Caco-2 (cell line): ENCODE measurements at regions not wholly inside any gene's neighbourhood (a gene's known extent, or its start where the extent isn't known, plus 50 kb on each side); places are given as distances from the start of the nearest gene placed in this dataset.

ENCODE experiments used
- BruUV-seq: library from RNA; stranded (reverse); fragments of 400-500 nt; replicated peaks from 2 replicates; lab custom pipeline; 2021; lab: Mats Ljungman, UMichigan
- CTCF ChIA-PET: fragments of 300-600 bp; sonication (Branson Sonifier 250); formaldehyde crosslinking; loops from one replicate; lab custom pipeline; 2022; ENCODE audit warnings: antibody characterized with exemption; lab: Charles Lee
- POLR2A ChIA-PET: fragments of 300-600 bp; sonication (Branson Sonifier 250); formaldehyde crosslinking; loops from one replicate; lab custom pipeline; 2022; ENCODE audit warnings: antibody characterized with exemption; lab: Charles Lee
- DNase-seq, 2 experiments: peaks; one replicate each; pipeline versions ENCODE4 v3.0.0 to v3.0.0-alpha.2; 2020 to 2022
- H3K27me3 ChIP-seq: replicated peaks from 2 replicates; pipeline ENCODE4 v1.6.0; 2011; ENCODE audit warnings: low read length; ENCODE audit not compliant: control insufficient read depth, insufficient read depth
- H3K36me3 ChIP-seq: 2 replicates; pipeline ENCODE4 v1.5.1; 2011; ENCODE audit warnings: low read length; ENCODE audit not compliant: control insufficient read depth, insufficient read depth
- H3K4me1 ChIP-seq: fragments of 250-450 bp; sonication (Bioruptor Pico); 2 replicates; pipeline ENCODE4 v1.5.1; 2020; ENCODE audit warnings: mild to moderate bottlenecking
- H3K4me3 ChIP-seq: 2 replicates; pipeline ENCODE4 v1.5.1; 2011; ENCODE audit warnings: low read depth, mild to moderate bottlenecking, control low read depth, low read length
- H3K9me3 ChIP-seq: fragments of 250-450 bp; sonication (Bioruptor Pico); 2 replicates; pipeline ENCODE4 v1.5.1; 2020; ENCODE audit warnings: mild to moderate bottlenecking, moderate library complexity
- H3K27ac Mint-ChIP-seq: one replicate; pipeline ENCODE4 v1.8.0; 2022; ENCODE audit warnings: mixed read lengths; ENCODE audit not compliant: unreplicated experiment
- H3K27me3 Mint-ChIP-seq: one replicate; pipeline ENCODE4 v1.8.0; 2022; ENCODE audit warnings: mixed read lengths; ENCODE audit not compliant: insufficient read depth, unreplicated experiment
- H3K36me3 Mint-ChIP-seq: one replicate; pipeline ENCODE4 v1.8.0; 2022; ENCODE audit warnings: mild to moderate bottlenecking, mixed read lengths; ENCODE audit not compliant: insufficient read depth, unreplicated experiment
- H3K4me1 Mint-ChIP-seq: one replicate; pipeline ENCODE4 v1.8.0; 2022; ENCODE audit warnings: low read depth, mixed read lengths; ENCODE audit not compliant: unreplicated experiment
- H3K4me3 Mint-ChIP-seq: one replicate; pipeline ENCODE4 v1.8.0; 2022; ENCODE audit warnings: mild to moderate bottlenecking, moderate library complexity, mixed read lengths; ENCODE audit not compliant: unreplicated experiment
- H3K9me3 Mint-ChIP-seq: one replicate; pipeline ENCODE4 v1.8.0; 2022; ENCODE audit warnings: mixed read lengths; ENCODE audit not compliant: unreplicated experiment
- CTCF ChIP-seq, 2 experiments: fragments of 200-600 bp in 1 of 2; IDR thresholded peaks; 1 replicate in 1 of 2; 2 replicates in 1 of 2; pipeline versions ENCODE4 v1.5.1 to v1.8.0; 2011 to 2022; ENCODE audit warnings: antibody characterized with exemption in 1 of 2, control low read depth in 1 of 2, inconsistent platforms in 1 of 2, low read depth in 1 of 2, low read length in 1 of 2, mild to moderate bottlenecking in 1 of 2, moderate library complexity in 1 of 2; ENCODE audit not compliant: insufficient read depth in 1 of 2, severe bottlenecking in 1 of 2, unreplicated experiment in 1 of 2
- intact Hi-C: fragments of 100-400 bp; cut with micrococcal nuclease; formaldehyde crosslinking; loops from one replicate; pipeline ENCODE4 v1.10.0; 2022; ENCODE audit not compliant: unreplicated experiment

DNA sequence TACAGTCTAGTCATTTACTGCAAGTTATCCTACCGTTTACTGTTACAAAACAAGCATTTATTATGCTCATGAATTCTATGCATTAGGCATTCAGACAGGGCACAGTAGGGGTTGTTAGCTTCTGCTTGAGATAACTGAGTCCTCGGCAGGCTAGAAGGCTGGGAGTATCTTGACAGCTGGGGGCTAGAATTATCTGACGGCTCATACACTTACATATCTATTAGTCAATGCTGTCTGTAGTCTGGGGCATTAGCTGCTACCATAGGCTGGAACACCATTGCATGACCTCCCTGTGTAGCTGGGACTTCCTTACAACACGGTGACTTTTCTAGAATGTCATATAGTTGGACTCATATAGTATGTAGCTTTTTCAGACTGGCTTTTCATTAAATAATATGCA lies 61.9 kb upstream of the ALK start:
- Histone ChIP-seq H3K4me3 (no peak overlapping the region), H3K36me3 (no peaks in the 10 kb centered on the region), H3K27me3 (no peaks in the 10 kb centered on the region; the same call in 1 of the 2 replicates), H3K4me1 (no peaks in the 10 kb centered on the region), H3K9me3 (no peaks in the 10 kb centered on the region; the same call in 1 of the 2 replicates)
- Mint-ChIP-seq H3K27me3 (peaks cover 8% of the 10 kb centered on the region), H3K4me1 (no peaks in the 10 kb centered on the region), H3K4me3 (no peak overlapping the region), H3K36me3 (no peaks in the 10 kb centered on the region), H3K9me3 (no peaks in the 10 kb centered on the region), H3K27ac (no peak overlapping the region)
- BruUV-seq: no TSS peak
- DNase-seq: no peak
- intact Hi-C loops: no loop called here
- ChIA-PET POLR2A (no interaction called here), CTCF (no interaction called here)
- no peak for TF ChIP-seq CTCF (IDR thresholded peaks at IDR 0.05; ENCODE audit: insufficient read depth in 1 of 2, low read depth in 1 of 2, low read length in 1 of 2, severe bottlenecking in 1 of 2, unreplicated experiment in 1 of 2)

DNA sequence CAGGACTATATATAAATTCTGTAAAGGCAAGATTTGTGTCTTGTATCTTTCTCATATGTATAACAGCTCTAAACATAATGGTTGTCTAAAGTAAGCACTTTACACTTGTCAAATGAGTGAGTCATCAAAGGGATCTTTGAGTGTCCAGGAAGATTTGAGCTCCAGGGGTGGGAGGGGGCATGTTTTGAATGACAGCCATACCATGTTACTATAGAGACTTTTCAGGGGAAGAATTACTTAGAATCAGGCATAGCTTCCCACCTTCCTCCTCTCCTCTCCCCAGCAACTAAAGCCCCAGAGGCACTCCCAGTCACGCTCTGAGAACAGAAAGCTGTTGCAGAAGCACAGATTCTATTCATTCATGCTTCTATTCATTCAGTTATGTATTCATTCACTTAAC lies 65.8 kb upstream of the ALK start:
- TF ChIP-seq CTCF (IDR thresholded peaks at IDR 0.05; ENCODE audit: insufficient read depth in 1 of 2, low read depth in 1 of 2, low read length in 1 of 2, severe bottlenecking in 1 of 2, unreplicated experiment in 1 of 2): no peak
- no peaks in the 10 kb centered on the region for H3K4me1 Mint-ChIP-seq
- no peaks in the 10 kb centered on the region for H3K9me3 Mint-ChIP-seq
- Histone ChIP-seq H3K9me3 (no peaks in the 10 kb centered on the region; the same call in 1 of the 2 replicates), H3K27me3 (no peaks in the 10 kb centered on the region), H3K4me3 (no peak overlapping the region), H3K36me3 (no peaks in the 10 kb centered on the region), H3K4me1 (no peaks in the 10 kb centered on the region)
- H3K27ac Mint-ChIP-seq: no peak overlapping the region
- no peak overlapping the region for H3K4me3 Mint-ChIP-seq
- intact Hi-C loops: no loop called here
- H3K27me3 Mint-ChIP-seq: peaks cover 3% of the 10 kb centered on the region
- CTCF ChIA-PET: no interaction called here
- no TSS peak for BruUV-seq
- POLR2A ChIA-PET: no interaction called here
- H3K36me3 Mint-ChIP-seq: no peaks in the 10 kb centered on the region
- no peak for DNase-seq

DNA sequence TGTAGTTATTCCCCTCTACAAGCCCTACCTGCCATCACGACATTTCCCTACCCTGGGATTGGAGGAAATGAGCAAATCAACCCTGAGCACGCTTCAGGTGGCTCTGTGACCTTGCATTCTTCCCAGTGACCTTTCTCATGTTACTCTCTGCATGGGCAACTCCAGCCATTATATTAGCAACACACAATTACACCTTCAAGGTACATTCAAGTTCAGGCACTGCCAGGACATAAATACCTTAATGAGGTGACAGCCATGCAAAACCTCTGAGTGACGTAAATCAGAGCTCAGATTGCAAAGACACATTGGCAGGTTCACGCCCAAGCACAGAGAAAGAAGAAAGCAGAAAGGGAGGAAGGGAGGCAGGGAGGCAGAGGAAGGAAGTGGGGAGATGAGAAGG lies 68.7 kb upstream of the ALK start:
- DNase-seq: no peak
- no peak for TF ChIP-seq CTCF (IDR thresholded peaks at IDR 0.05; ENCODE audit: insufficient read depth in 1 of 2, low read depth in 1 of 2, low read length in 1 of 2, severe bottlenecking in 1 of 2, unreplicated experiment in 1 of 2)
- intact Hi-C loops: no loop called here
- H3K4me3 Mint-ChIP-seq: no peak overlapping the region
- ChIA-PET CTCF (no interaction called here), POLR2A (no interaction called here)
- no peaks in the 10 kb centered on the region for H3K36me3 ChIP-seq
- H3K4me3 ChIP-seq: no peak overlapping the region
- H3K27me3 ChIP-seq: no peaks in the 10 kb centered on the region
- no TSS peak for BruUV-seq
- H3K4me1 Mint-ChIP-seq: no peaks in the 10 kb centered on the region
- H3K27ac Mint-ChIP-seq: no peak overlapping the region
- H3K4me1 ChIP-seq: 0 out of 2 replicates have a peak, but pooled peaks cover 3% of the 10 kb centered on the region
- no peaks in the 10 kb centered on the region for H3K9me3 Mint-ChIP-seq
- peaks cover 2% of the 10 kb centered on the region for H3K27me3 Mint-ChIP-seq
- no peaks in the 10 kb centered on the region for H3K36me3 Mint-ChIP-seq
- no peaks in the 10 kb centered on the region; the same call in 1 of the 2 replicates for H3K9me3 ChIP-seq
